Frontal cortex (tissue), 3 donors: ENCODE measurements at regions not wholly inside any gene's neighbourhood (a gene's known extent, or its start where the extent isn't known, plus 50 kb on each side); places are given as distances from the start of the nearest gene placed in this dataset.
"Not testable (repeated sequence)": the region's sequence is repeated elsewhere in the genome, so short reads cannot be mapped to it uniquely, and the experiment has no call there.

Experiments
- DNase-seq, 2 donors: peaks; one replicate each; pipeline ENCODE4 v3.0.0; 2012; ENCODE audit warnings: low spot score in 2 of 2
- FAIRE-seq: peaks from 2 replicates; lab custom pipeline; 2012; peaks lifted over from hg19 to GRCh38; lab: Jason Lieb, UNC
- donor health status: control.
- donor health status: control.
- donor health status: control.

- FAIRE-seq (no peak), DNase-seq (no peak)
Observed at GRCh38 chr16:26816885-26817571, 249.7 kb upstream of the C16orf82 start.

GRCh38 chr16:26818393-26818792 lies 248.3 kb upstream of the C16orf82 start:
- DNase-seq (no peak), FAIRE-seq (no peak)

DNA sequence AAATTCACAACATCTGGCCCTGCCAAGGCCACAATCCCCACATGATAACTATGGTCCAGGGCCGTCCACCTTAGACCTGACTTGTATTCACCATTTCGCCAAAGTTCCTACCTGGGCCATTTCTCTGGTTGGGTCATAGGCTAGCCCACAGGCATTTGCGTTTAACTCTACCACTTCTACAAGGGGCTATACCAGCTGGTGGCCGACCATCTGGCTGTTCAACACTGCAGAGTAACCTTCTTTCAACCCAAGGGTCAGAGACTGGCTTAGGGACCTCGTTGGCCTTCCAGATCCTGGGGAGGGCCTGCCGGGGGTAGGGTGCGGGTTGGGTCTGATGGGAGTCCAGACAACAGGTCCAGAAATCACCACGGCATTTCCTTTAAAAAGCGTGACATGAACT lies 242.3 kb upstream of the C16orf82 start:
- FAIRE-seq (no peak), DNase-seq (no peak)

GRCh38 chr16:26826500-26826899 lies 240.2 kb upstream of the C16orf82 start:
- FAIRE-seq (no peak), DNase-seq (no peak)

DNA sequence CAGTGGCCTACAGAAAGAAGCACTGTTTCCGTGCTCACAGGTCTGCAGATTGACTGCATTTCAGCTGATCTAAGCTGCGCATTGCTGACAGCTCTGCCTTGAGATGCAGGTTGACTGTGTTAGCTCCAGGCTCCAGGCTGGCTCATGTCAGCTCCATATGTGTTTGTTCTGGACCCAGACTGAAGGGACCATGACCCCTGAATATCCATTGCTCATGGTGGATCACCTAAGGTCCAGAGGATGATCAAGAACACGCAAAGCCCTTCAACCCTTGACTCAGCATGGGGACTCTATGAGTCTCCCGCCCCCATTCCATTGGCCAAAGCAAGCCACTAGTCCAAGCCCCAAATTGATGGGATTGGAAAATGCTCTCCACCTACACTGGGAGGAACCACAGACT lies 239.3 kb upstream of the C16orf82 start:
- DNase-seq (no peak), FAIRE-seq (no peak)

GRCh38 chr16:26830428-26831127 lies 236.1 kb upstream of the C16orf82 start:
- FAIRE-seq: no peak

DNA sequence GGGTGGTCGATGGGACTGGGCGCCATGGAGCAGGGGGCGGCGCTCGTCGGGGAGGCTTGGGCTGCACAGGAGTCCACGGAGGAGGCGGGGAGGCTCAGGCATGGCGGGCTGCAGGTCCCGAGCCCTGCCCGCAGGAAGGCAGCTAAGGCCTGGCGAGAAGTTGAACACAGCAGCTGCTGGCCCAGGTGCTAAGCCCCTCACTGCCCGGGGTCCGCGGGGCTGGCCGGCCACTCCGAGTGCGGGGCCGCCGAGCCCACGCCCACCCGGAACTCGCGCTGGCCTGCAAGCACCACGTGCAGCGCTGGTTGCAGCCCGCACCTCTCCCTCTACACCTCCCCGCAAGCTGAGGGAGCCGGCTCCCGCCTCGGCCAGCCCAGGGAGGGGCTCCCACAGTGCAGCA lies 230.6 kb upstream of the C16orf82 start:
- DNase-seq, FAIRE-seq: not testable (repeated sequence)

More at GRCh38 chr16:26830428-26831127, 236.1 kb upstream of the C16orf82 start:
- no peak for DNase-seq

- DNase-seq (no peak), FAIRE-seq (no peak)
Observed at GRCh38 chr16:26838931-26839330, 227.8 kb upstream of the C16orf82 start.

DNA sequence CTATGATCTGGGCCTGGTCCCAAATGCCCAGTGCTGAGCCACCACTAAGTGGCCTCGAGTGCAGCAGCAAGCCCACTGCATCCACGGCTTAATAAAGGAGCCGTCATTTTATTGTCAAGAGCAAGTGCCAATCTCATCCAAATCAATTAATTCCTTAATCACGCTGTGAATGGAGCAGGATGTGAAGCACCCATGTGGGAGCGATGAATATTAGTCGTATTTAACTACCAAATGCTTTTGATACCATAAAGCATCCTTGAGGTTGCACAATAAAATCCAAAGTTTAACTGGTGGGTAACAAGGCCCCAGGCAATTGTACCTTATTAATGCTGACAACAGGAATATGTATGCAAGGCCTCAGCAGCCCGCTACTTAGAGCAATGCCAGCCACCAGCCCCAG lies 226.0 kb upstream of the C16orf82 start:
- no peak for FAIRE-seq
- no peak for DNase-seq

DNA sequence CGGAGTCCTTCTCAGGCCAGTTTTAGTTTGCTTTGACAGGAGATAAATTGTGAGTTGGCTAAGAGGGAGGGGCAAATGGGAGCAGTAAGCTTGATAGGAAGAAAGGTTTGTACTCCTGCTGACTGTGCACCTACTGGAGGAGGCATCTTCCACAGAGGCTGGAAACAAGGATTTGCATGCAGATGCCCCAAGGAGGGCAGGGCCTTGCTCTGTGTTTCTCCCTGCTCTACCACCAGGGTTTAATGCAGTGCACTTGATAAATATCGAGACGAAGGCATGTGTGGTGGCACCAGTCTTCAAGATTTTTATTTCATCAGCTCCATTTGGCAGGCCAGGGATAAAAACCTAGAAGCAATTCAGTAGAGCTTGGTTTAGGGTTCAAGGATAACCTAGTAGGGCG lies 210.5 kb upstream of the C16orf82 start:
- no peak for DNase-seq
- FAIRE-seq: no peak

GRCh38 chr16:26856791-26857190 lies 209.9 kb upstream of the C16orf82 start:
- DNase-seq: no peak
- no peak for FAIRE-seq

- DNase-seq (no peak), FAIRE-seq (no peak)
Observed at GRCh38 chr16:26857371-26857770, 209.4 kb upstream of the C16orf82 start.

- no peak for FAIRE-seq
- no peak for DNase-seq
Observed at GRCh38 chr16:26860506-26860905, 206.2 kb upstream of the C16orf82 start.

GRCh38 chr16:26863931-26864330 lies 202.8 kb upstream of the C16orf82 start:
- FAIRE-seq: no peak
- no peak for DNase-seq

- DNase-seq, FAIRE-seq: not testable (repeated sequence)
Observed at GRCh38 chr16:26874318-26874717, 192.4 kb upstream of the C16orf82 start.

DNA sequence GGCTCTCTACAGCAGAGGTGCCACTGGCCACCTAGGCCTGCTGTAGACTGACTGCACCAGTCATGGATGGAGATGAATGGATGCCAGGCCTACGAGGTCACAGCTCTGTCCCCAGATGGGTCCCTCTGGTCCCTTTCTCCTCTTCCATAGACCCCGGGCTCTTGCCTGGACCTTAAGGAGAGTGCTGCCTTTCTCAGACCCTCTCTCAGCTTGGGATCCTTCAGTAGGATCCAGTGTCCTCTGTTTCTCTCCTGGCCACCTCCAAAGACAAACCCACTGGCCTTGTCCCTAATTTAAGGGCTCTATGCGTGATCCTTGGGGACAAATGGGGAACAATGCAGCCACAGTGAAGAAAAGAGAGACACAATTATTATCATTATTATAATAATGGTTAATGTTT lies 189.3 kb upstream of the C16orf82 start:
- FAIRE-seq (no peak), DNase-seq (no peak)

GRCh38 chr16:26885674-26886073 lies 181.1 kb upstream of the C16orf82 start:
- no peak for DNase-seq
- FAIRE-seq: no peak

GRCh38 chr16:26889740-26890139 lies 177.0 kb upstream of the C16orf82 start:
- no peak for DNase-seq
- FAIRE-seq: no peak

DNA sequence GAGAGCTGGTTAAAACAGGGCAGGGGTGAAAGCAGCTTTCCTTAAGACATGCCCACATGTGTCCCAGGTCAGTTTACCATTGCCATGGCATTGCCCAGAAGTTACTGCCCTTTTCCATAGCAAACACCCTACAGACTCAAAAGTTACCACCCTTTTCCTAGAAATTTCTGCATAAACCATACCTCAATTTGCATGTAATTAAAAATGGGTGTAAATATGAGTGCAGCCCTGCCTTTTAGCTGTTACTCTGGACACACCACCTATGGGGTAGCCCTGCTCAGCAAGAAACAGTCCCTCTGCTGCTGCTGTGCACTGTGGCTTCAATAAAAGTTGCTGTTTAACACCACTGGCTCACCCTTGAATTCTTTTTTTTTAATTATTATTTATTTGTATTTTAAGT lies 168.5 kb upstream of the C16orf82 start:
- no peak for DNase-seq
- no peak for FAIRE-seq

DNA sequence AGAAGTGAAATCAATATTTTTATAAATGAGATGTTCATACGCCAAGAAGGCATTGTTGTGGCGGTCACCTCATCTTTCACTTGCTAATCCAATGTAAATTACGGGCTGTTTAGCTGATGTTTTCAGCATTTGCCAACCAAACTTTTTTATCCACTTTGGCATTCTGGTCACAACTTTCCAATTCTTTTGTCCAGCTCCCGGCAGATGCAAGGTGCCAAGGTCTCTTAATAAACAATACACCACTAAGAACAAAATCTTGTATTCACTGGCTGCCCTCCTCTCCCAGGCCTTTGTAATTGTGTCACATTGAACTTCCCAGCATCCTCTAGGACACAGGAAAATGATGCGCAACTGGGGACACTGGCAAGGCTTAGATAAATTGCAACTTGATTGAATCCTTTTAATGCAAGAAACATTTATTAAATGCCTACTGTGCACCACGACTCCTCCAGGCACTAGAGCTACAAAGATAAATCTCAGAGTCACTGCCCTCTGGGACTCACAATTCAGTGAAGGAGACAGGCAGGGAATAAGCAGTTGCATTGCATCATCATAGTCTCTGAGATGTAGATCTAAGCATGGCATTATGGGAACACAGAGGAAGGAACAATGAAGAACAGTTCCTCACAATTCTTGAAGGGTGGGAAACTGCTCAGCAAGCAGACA lies 165.4 kb upstream of the C16orf82 start:
- FAIRE-seq: no peak
- DNase-seq: no peak

GRCh38 chr16:26901983-26902382 lies 164.7 kb upstream of the C16orf82 start:
- DNase-seq: no peak
- no peak for FAIRE-seq
